GM18526 (cell line): ENCODE measurements at regions not wholly inside any gene's neighbourhood (a gene's known extent, or its start where the extent isn't known, plus 50 kb on each side); places are given as distances from the start of the nearest gene placed in this dataset.

Experiments
- POLR2A ChIP-seq: IDR thresholded peaks from 3 replicates; pipeline ENCODE4 v1.6.1; 2011; ENCODE audit not compliant: insufficient read length; ENCODE audit errors: extremely low read depth

GRCh38 chr14:105873870-105874512 lies 347.6 kb downstream of the TMEM121 start:
- TF ChIP-seq POLR2A: no peak

DNA sequence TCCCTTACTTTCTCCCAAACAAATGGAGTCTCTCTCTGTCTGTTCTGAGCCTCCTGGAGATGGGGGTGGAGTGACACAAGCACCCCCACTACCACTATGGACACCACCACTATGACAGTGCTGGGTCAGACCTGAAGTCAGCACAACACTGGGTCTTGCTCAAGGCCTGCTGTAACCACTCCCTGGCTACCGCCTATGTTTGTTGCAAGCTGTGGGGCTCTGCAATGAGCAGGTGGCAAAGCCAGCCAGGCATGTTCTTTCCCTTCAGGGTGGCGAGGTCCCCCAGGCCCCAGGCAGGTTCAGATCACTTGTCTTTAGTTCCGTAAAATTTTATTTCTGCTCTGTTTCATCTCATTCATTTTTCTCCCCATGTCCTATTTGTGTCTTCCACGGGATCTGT lies 349.8 kb downstream of the TMEM121 start:
- no peak for TF ChIP-seq POLR2A

- no peak for TF ChIP-seq POLR2A
These were observed 350.4 kb downstream of the TMEM121 start for GRCh38 chr14:105876829-105877228.

- no peak for TF ChIP-seq POLR2A
These were observed 351.3 kb downstream of the TMEM121 start for GRCh38 chr14:105877645-105878044.

DNA sequence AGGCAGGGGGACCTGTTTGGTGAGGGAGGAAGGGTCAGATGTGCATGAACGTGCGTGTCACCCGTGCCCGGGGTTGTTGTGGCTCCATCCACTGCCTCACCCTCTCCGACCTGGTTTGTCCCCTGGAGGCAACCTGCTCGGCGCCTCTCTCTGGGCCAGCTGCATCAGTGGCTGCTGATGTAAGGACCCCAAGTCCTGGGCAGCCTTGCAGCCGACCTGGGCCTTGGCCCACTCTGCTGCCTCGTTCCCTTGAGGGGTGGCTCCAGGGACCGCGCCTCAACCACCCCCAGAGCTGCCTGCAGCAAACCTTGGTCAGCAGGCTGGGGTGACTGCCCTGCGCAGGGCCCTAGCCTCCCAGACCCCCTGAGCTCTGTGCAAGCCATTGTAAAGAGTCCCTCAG lies 351.7 kb downstream of the TMEM121 start:
- no peak for TF ChIP-seq POLR2A

- TF ChIP-seq POLR2A: no peak
These were observed 352.2 kb downstream of the TMEM121 start for GRCh38 chr14:105878554-105878953.

DNA sequence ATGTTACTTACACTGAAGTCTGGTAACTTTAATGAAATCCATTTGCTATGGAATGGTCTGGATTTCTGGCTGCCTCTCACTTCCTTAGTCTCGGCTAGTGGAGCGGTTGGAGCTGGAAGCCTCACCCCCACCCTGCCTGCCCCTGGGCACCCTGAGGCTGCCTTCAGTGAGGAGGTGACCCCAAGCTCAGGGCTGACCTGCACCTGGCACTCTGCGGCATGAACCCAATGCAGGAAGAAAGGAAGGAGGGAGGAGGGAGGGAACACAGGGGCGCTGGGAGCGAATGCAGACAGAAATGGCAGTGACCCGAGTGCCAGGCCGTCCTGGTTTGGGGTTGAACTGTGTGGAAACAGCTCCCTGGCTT lies 353.1 kb downstream of the TMEM121 start:
- no peak for TF ChIP-seq POLR2A

DNA sequence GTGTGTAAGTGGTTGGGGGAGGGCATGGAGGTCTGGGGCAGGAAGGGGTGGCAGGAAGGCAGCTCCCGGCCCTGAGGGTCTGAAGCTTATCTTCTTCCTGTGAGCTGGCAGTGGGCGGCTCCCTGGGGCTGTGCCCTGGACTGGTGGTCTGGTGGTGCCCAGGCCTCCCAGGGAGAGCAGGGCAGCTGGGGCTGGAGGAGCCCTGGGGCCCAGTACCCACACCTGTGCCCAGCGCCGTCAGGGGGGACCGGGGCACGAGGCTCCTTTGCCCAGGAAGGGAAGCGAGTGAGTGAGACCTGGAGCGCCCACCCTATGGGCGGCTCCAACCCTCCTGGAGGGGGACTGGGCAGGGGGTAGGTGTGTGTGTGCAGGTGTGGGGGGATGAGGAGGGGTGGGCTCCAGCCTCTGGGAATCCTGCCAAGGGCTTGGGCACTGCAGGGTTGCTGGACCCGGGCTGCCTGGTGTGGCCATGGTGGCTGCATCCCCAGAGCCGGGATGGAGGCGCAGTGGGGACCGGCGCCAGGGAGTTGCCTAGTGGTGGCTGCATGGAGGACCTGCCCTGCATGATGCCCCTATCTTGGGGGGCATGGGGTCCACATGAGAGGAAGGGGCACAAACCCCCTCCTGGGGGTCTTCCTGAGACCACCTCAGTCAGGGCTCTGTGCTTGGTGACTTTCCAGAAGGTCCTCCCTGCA lies 353.6 kb downstream of the TMEM121 start:
- no peak for TF ChIP-seq POLR2A

GRCh38 chr14:105880616-105881015 lies 354.2 kb downstream of the TMEM121 start:
- TF ChIP-seq POLR2A: no peak

DNA sequence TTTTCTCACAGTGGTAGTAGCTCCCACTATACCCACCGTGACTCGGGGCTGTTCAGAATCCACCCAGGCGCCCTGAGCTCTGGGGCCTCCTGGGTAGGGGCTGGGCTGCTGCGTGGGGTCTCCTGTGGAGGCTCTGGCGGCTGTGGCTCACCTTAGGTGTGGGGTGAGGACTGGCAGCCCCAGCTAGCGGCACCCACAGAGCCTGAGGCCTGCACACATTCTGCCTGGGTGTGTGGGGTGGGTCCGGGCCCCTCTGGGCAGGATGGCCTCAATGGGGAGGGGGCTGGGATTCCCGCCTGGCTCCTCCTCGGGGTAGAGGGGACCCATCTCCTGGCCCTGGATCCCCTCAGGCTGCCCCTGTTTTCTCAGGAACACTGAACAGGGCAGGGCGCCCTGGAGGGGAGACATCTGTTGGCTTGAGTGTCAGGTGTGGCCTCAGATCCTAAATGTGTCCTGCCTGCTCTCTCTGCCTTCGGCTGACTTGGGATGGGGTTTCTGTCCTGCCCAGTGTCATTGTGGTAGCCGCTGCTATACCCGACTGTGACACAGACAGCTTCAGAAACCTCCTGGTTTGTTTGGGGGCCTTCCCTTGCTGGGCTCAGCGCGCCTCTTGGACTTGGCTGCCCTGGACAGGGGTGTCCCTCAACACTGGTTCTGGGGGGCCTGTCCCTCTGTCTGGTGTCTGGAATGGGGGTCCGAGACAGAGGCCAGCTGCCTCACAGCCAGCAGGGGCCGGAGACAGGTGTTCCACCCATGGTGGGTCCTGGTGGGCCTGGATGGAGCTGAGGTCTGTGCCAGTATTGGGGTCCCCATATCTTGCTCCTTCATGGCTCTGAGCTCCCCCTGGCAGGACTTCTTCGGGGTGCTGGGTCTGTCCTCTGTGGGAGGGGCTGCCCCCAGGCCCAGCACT lies 354.9 kb downstream of the TMEM121 start:
- TF ChIP-seq POLR2A: no peak

- no peak for TF ChIP-seq POLR2A
These were observed 356.2 kb downstream of the TMEM121 start for GRCh38 chr14:105882626-105883025.

GRCh38 chr14:105883066-105884005 lies 357.0 kb downstream of the TMEM121 start:
- TF ChIP-seq POLR2A: no peak

GRCh38 chr14:105884808-105885281 lies 358.5 kb downstream of the TMEM121 start:
- no peak for TF ChIP-seq POLR2A

DNA sequence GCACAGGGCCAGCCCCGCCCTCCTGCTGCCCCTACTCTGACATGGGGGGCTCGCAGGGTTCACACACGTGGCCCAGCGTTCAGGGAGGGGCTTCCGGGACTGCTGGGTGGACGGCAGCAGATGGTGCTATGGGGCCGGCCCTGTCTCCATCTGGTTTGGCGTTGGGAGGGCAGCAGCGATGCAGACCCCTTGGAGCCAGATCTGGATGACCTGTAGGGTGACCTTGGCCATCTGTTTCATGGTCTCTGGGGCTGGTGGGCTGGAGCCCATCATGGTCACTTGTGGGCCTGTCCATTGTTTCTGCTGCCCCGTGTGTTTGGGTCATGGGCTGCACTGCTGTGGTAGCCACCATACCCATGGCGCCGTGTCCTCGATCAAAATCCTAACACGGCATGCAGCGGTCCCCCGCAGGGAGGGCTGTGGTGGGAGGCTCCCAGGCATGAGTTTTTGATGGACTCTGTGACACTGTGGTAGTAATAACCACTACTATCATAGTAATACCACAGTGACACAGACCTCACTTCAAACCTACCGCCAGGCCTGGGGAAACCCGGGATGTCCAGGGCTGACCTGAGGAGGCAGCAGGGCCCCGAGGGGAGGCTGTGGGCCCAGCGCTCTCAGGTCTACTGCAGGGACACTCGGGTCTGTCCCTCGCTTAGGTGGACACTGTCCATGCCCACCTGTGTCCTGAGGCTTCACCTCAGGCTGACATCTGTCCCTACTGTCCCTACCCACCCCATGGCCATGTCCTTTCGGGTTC lies 359.4 kb downstream of the TMEM121 start:
- TF ChIP-seq POLR2A: no peak
